PC-9 (cell line): ENCODE measurements at regions not wholly inside any gene's neighbourhood (a gene's known extent, or its start where the extent isn't known, plus 50 kb on each side); places are given as distances from the start of the nearest gene placed in this dataset.

Source experiments
- BruUV-seq: library from RNA; stranded (reverse); fragments of 400-500 nt; replicated peaks from 2 replicates; lab custom pipeline; 2021; lab: Mats Ljungman, UMichigan
- CTCF ChIA-PET: fragments of 300-600 bp; sonication (Branson Sonifier 250); formaldehyde crosslinking; loops from one replicate; lab custom pipeline; 2022; ENCODE audit warnings: antibody characterized with exemption; lab: Charles Lee
- POLR2A ChIA-PET: fragments of 300-600 bp; sonication (Branson Sonifier 250); formaldehyde crosslinking; loops from one replicate; lab custom pipeline; 2022; ENCODE audit warnings: antibody characterized with exemption; ENCODE audit not compliant: unreplicated experiment; lab: Charles Lee
- DNase-seq, 2 experiments: peaks; one replicate each; pipeline versions ENCODE4 v3.0.0 to v3.0.0-alpha.2; 2015 to 2022; ENCODE audit warnings: mixed read lengths in 1 of 2
- H2AFZ ChIP-seq: fragments of 200-600 bp; sonication (generic); 2 replicates; pipeline ENCODE4 v1.8.1; 2017; ENCODE audit warnings: antibody characterized with exemption
- H3F3A ChIP-seq: fragments of 200-600 bp; sonication (generic); 2 replicates; pipeline ENCODE4 v1.8.1; 2017; ENCODE audit warnings: antibody characterized with exemption, mild to moderate bottlenecking, low read depth; ENCODE audit not compliant: insufficient read depth
- H3K27ac ChIP-seq: fragments of 200-600 bp; sonication (generic); 2 replicates; pipeline ENCODE4 v1.6.1; 2016; ENCODE audit warnings: mixed run types
- H3K27me3 ChIP-seq: fragments of 200-600 bp; sonication (generic); 2 replicates; pipeline ENCODE4 v1.6.1; 2016; ENCODE audit warnings: low read depth, mixed run types; ENCODE audit not compliant: insufficient read depth
- H3K36me3 ChIP-seq: fragments of 200-600 bp; sonication (generic); 2 replicates; pipeline ENCODE4 v1.6.1; 2016; ENCODE audit warnings: low read depth, mixed run types
- H3K4me1 ChIP-seq: fragments of 200-600 bp; sonication (generic); replicated peaks from 2 replicates; pipeline ENCODE4 v1.6.1; 2016; ENCODE audit warnings: mixed run types; ENCODE audit not compliant: insufficient read depth
- H3K4me2 ChIP-seq: fragments of 200-600 bp; sonication (generic); 2 replicates; pipeline ENCODE4 v1.6.1; 2017; ENCODE audit warnings: mixed run types
- H3K4me3 ChIP-seq: fragments of 200-600 bp; sonication (generic); 2 replicates; pipeline ENCODE4 v1.6.1; 2016; ENCODE audit warnings: mixed run types
- H3K79me2 ChIP-seq: fragments of 200-600 bp; sonication (generic); 2 replicates; pipeline ENCODE4 v1.6.1; 2017; ENCODE audit warnings: low read depth, mixed run types
- H3K9me2 ChIP-seq: fragments of 200-600 bp; sonication (generic); 2 replicates; pipeline ENCODE4 v1.8.1; 2017; ENCODE audit warnings: mild to moderate bottlenecking; ENCODE audit not compliant: insufficient read depth
- H3K9me3 ChIP-seq: fragments of 200-600 bp; sonication (generic); 2 replicates; pipeline ENCODE4 v1.8.1; 2016; ENCODE audit warnings: low read depth; ENCODE audit not compliant: insufficient read depth
- H4K20me1 ChIP-seq: fragments of 200-600 bp; sonication (generic); 2 replicates; pipeline ENCODE4 v1.8.1; 2017; ENCODE audit not compliant: insufficient read depth
- EZH2 ChIP-seq: fragments of 200-600 bp; sonication (generic); IDR thresholded peaks from 2 replicates; pipeline ENCODE4 v1.8.0; 2017; ENCODE audit warnings: antibody characterized with exemption, low read depth
- intact Hi-C: fragments of 100-400 bp; cut with micrococcal nuclease; formaldehyde crosslinking; loops from one replicate; pipeline ENCODE4 v1.10.0; 2022; ENCODE audit not compliant: unreplicated experiment
- TF ChIP-seq, protein P1 (sequence below): fragments of 200-600 bp; sonication (generic); conservative IDR thresholded peaks from 2 replicates; pipeline ENCODE4 v1.6.1; 2017; ENCODE audit warnings: mixed run types, antibody characterized with exemption, mild to moderate bottlenecking, moderate library complexity

DNA sequence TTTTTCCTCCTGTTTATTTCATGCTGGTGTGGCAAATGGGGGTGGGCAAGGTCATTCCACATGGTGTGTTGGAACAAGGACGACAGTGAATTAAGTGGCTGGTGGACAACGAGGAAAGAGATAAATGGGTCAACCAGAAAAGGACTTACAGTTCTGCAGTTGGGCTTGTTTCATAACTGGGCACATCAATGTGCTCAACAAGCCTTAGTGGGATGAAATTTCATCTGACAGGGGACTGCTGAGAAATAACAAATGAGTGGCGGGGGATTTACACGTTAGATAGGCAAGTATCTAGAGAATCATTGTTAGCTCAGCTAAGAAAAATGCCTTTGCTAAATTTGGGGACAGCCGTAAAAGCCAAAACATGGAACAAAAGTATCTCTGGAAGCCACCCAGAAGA lies 163.6 kb downstream of the NRN1 start:
- Histone ChIP-seq H3K9me2 (no peaks in the 10 kb centered on the region), H3K9me3 (no peaks in the 10 kb centered on the region), H3K79me2 (no peaks in the 10 kb centered on the region), H2AFZ (no peak overlapping the region), H3K4me1 (no peaks in the 10 kb centered on the region), H3K36me3 (no peaks in the 10 kb centered on the region), H4K20me1 (no peaks in the 10 kb centered on the region), H3K4me3 (no peak overlapping the region), H3K4me2 (no peak overlapping the region), H3K27me3 (peaks cover 62% of the 10 kb centered on the region), H3F3A (no peaks in the 10 kb centered on the region), H3K27ac (no peak overlapping the region)
- no TSS peak for BruUV-seq
- ChIA-PET POLR2A (no interaction called here), CTCF (no interaction called here)
- intact Hi-C loops, result no loop called here
- no peak for DNase-seq
- no peak for TF ChIP-seq EZH2

GRCh38 chr6:5840734-5841390 lies 165.9 kb downstream of the NRN1 start:
- no peaks in the 10 kb centered on the region for H3K79me2 ChIP-seq
- H2AFZ ChIP-seq, result no peak overlapping the region
- TF ChIP-seq, protein P1, sequence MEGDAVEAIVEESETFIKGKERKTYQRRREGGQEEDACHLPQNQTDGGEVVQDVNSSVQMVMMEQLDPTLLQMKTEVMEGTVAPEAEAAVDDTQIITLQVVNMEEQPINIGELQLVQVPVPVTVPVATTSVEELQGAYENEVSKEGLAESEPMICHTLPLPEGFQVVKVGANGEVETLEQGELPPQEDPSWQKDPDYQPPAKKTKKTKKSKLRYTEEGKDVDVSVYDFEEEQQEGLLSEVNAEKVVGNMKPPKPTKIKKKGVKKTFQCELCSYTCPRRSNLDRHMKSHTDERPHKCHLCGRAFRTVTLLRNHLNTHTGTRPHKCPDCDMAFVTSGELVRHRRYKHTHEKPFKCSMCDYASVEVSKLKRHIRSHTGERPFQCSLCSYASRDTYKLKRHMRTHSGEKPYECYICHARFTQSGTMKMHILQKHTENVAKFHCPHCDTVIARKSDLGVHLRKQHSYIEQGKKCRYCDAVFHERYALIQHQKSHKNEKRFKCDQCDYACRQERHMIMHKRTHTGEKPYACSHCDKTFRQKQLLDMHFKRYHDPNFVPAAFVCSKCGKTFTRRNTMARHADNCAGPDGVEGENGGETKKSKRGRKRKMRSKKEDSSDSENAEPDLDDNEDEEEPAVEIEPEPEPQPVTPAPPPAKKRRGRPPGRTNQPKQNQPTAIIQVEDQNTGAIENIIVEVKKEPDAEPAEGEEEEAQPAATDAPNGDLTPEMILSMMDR, result no peak
- no peak for TF ChIP-seq EZH2
- no peak overlapping the region for H3K27ac ChIP-seq
- no peak overlapping the region for H3K4me2 ChIP-seq
- ChIA-PET POLR2A (no interaction called here), CTCF (no interaction called here)
- H3K27me3 ChIP-seq, result peaks cover 47% of the 10 kb centered on the region
- no peaks in the 10 kb centered on the region for H3F3A ChIP-seq
- H4K20me1 ChIP-seq, result no peaks in the 10 kb centered on the region
- H3K9me3 ChIP-seq, result no peaks in the 10 kb centered on the region
- intact Hi-C loops, result no loop called here
- no peaks in the 10 kb centered on the region for H3K36me3 ChIP-seq
- H3K4me1 ChIP-seq, result no peaks in the 10 kb centered on the region
- no peaks in the 10 kb centered on the region for H3K9me2 ChIP-seq
- DNase-seq, result no peak
- no peak overlapping the region for H3K4me3 ChIP-seq
- no TSS peak for BruUV-seq

GRCh38 chr6:5838656-5839396 lies 167.9 kb downstream of the NRN1 start:
- Histone ChIP-seq H3K4me3 (no peak overlapping the region), H3K9me3 (no peaks in the 10 kb centered on the region), H3K79me2 (no peaks in the 10 kb centered on the region), H3K9me2 (no peaks in the 10 kb centered on the region), H3K4me1 (no peaks in the 10 kb centered on the region), H4K20me1 (no peaks in the 10 kb centered on the region), H3K27ac (no peak overlapping the region), H3F3A (no peaks in the 10 kb centered on the region), H3K27me3 (peaks cover 35% of the 10 kb centered on the region), H2AFZ (no peak overlapping the region), H3K36me3 (no peaks in the 10 kb centered on the region), H3K4me2 (no peak overlapping the region)
- TF ChIP-seq, protein P1, result no peak
- no peak for TF ChIP-seq EZH2
- ChIA-PET POLR2A (no interaction called here), CTCF (no interaction called here)
- no TSS peak for BruUV-seq
- DNase-seq, result no peak
- intact Hi-C loops, result no loop called here
